Activated CD4-positive, CD25-positive, alpha-beta regulatory T cell treated with anti-CD3 and anti-CD28 coated beads, Interleukin-2, amount 50 U/mL, for 24 hours (primary cell): ENCODE measurements at regions not wholly inside any gene's neighbourhood (a gene's known extent, or its start where the extent isn't known, plus 50 kb on each side); places are given as distances from the start of the nearest gene placed in this dataset.

Source experiments
- ATAC-seq, 2 donors: fragments of 150-1000 bp; cut with Tn5 transposase; one replicate each; pipeline ENCODE4 v1.10.0; 2021; ENCODE audit warnings: mild to moderate bottlenecking in 1 of 2, moderate library complexity in 1 of 2

- ATAC-seq, result no peak
Measured at GRCh38 chr1:238892612-238893011, 493.8 kb upstream of the CHRM3 start.

- no peak for ATAC-seq
Measured at GRCh38 chr1:238861342-238862066, 524.9 kb upstream of the CHRM3 start.

GRCh38 chr1:238833919-238834318, 552.4 kb upstream of the CHRM3 start:
- no peak for ATAC-seq

DNA sequence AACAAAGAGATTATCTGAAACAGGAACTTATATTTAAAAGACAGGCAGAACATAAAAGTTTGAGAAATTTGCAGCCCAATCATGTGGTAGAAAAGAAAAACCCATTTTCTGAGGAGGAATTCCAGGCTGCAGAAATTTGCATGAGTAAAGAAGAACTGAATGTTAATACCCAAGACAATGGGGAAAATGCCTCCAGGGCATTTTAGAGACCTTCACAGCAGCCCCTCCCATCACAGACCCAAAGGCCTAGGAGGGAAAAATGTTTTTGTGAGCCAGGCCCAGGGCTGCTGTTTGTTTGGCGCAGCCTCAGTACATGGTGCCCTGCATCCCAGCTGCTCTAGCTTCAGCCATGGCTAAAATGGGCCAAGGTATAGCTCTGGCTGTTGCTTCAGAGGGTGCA, 554.3 kb upstream of the CHRM3 start:
- ATAC-seq, result no peak

DNA sequence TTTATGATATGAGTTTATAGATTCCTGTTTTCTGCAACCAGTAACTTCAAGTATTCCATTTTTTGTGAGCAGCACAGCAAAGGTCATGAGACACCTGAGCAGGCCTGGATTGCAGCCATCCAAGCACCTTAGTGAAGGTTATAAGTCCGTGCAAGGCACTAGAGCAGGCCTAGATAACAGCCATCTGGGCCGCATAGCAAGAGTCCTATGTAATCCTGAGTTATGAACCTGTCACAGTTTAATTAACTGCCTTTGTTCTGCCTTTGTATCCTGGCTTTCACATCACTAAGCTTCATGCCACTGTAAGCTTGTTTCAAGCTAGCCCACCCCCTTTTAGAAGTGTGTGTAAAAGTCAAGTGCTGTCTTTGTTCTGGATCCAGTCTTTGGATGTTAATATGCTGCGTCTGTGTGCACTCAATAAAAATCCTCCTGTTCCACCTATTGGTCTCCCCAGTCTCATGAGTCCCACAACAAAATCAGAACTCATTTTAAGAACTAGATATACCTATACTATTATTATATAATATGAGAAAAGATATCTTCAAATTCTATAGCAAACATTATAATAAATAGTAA, 556.2 kb upstream of the CHRM3 start:
- ATAC-seq, result no peak

DNA sequence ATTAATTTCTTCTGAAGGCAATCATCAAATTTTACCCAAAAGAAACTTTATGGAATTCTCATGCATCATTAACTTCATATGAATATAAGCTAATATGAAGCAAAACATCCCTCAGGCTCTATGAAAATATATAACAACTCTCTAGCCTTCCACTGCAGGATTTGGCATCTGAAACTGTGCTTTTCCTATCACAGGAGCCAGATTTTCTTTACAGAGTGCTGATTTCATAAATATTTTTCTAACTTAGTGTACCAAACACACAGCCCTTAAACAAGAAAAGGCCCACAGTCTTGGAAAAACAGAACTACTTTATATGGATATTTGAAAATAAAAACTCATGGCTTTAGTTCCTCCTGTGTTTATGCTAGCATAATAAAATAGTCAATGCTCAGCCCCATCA, 559.5 kb upstream of the CHRM3 start:
- no peak for ATAC-seq

GRCh38 chr1:238823416-238823815, 563.0 kb upstream of the CHRM3 start:
- no peak for ATAC-seq

- ATAC-seq, result no peak
Measured at GRCh38 chr1:238811211-238811879, 575.0 kb upstream of the CHRM3 start.

- ATAC-seq, result no peak
Measured at GRCh38 chr1:238790882-238791281, 595.5 kb upstream of the CHRM3 start.

DNA sequence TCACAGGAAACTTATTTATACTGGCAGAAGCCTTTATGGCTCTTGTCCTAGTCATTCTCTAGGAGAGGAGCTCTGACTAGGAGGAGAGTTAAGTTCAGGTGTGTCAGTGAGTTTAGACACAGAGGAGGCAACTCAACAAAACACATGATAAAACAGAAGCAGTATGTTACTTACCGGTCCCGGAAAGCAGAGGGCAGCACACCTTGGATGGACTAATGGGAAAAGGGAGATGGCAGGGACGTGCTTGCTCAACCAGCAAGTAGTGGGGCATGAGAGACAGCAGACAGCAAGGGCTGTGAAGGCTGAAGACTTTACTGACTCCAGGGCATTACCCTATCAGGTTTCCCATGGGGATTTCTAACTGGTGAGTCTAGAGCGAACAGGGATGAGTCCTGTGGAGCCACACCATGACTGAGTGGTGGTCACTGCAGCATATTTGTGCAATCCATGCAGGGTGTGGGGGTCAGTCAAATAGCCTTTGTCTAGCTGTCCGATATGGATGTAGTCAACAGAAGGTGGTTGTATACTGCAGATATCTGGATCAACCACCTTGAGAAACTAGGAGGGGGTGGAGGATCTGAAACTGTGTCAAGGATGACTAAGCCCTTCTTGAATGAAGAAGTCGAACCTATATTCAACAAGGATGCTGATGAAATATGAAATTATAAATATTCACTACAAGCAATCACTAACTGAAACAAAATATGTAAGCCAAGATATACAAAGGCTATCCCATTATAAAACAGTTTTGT, 596.3 kb upstream of the CHRM3 start:
- ATAC-seq, result no peak

DNA sequence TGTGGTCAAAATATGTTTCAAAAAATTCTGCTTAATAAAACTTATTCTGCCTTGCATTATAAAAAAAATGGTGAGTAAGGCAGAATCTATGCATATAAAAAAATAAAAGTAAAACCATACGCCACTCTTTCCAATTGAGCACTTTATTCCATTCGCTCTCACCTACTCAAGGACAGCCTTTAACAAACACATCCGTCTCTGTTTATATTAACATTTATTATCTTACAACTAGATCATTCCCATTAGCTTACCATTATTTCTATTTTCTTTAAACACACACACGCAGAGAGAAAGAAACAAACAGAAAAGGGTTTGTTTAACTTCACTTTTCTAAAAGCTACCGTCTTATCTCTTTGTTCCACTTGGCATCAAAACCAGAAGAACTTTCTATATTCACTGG, 598.9 kb upstream of the CHRM3 start:
- no peak for ATAC-seq

- ATAC-seq, result no peak
Measured at GRCh38 chr1:238783633-238784032, 602.7 kb upstream of the CHRM3 start.

DNA sequence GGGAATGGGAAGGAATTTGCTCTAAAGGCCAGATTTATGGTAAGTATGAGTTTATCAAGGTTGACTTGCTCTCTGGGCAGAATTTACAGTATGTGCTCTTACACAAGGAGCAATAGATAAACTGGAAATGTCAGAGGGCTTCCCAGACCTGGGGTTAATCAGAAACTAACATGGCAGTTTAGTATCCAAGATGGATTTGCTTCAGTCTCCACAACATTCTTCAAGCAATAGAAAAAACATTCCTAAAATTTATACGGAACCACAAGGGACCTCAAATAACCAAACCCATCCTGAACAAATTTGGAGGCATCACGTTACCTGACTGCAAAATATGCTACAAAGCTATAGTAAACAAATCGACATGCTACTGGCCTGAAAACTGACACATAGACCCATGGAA, 606.7 kb upstream of the CHRM3 start:
- no peak for ATAC-seq

DNA sequence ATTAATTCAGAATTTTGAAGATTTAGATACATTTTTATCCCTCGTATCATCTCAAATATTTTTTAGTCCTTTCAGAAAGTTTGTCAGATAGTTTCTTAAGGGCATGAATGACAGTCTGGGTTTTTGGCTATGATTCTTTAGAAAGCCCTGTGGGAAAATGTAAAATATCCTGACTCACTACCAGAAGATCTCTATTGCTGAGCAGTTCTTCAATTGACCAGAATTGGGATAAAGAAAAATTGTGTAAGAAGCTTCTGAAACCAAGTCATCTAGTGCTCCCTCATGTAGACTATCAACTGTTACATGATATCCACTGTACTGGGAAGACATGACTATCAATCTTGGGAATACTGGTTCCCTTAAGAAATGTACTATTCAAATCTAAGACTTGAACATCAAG, 608.3 kb upstream of the CHRM3 start:
- ATAC-seq, result no peak

GRCh38 chr1:238777551-238777950, 608.8 kb upstream of the CHRM3 start:
- no peak for ATAC-seq

DNA sequence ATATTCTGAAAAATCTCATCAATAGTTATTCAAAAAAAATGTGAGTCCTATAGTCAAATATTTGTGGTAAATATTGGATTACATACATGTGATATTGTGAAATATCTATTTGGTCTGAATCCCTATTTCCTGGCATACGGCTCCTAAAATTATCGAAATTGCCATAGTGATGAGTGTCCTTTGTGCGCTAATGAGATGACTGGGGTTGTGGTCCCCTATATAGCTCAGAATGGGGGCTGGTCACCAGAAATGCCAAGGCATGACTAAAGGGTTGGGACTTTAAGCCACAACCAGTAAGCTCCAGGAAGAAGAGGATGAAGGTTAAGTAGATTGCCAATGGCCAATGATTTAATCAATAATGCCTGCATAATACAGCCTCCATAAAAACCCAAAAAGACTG, 610.2 kb upstream of the CHRM3 start:
- ATAC-seq, result no peak

DNA sequence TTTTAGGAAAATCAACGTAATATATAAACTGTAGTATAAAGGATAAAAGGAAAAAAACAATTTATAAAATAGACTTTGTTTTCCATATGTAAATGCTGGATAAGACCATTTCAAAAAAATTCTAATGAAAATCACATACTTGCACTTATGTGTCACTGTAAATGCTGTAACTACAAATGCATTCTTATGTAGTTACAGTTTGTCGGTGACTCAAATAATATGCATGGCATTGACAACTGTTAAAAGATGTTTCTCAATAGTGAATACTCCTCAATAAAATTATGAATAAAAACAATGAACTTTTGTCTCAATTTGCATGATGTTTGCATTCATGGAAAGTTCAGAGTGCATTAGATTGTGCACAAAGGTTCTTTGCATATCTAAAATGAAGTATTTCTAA, 614.0 kb upstream of the CHRM3 start:
- ATAC-seq, result no peak

- no peak for ATAC-seq
Measured at GRCh38 chr1:238767321-238767720, 619.0 kb upstream of the CHRM3 start.

DNA sequence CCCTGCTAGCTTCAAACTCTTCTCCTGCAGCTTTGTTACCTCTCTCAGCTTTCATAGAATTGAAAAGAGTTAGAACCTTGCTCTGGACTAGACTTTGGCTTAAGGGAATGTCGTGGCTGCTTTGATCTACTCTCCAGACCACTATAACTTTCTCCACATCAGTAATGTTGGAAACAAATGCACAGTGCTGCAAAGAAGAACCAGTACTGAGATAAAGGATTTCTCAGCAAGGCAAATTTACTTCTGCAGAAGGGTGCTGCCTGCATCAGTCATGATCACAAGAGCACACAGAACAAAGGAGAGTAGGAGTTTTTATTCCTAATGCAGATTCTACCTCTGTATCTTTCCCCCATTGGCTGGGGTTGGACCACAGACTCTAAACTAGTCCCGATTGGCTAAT, 621.6 kb upstream of the CHRM3 start:
- no peak for ATAC-seq

- ATAC-seq, result no peak
Measured at GRCh38 chr1:238753252-238753651, 633.1 kb upstream of the CHRM3 start.

DNA sequence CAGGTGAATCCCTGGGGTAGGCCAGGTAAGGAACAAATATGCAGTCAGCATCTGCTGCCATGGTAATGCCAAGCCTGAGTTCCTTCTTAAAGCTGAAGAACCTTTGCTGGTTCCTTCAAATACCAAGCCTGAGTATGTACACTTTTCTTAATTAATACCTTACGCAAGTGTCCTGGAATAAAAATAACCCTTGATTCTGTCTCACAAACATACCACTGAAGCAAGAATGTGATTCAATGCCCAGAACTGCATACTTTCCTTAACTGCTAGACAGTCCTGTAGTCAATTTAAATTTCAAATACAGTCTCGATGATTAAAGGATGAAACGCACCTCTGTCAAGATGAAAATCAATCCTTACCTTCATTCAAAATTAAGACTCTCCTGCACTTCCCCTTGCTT, 634.0 kb upstream of the CHRM3 start:
- ATAC-seq, result no peak

DNA sequence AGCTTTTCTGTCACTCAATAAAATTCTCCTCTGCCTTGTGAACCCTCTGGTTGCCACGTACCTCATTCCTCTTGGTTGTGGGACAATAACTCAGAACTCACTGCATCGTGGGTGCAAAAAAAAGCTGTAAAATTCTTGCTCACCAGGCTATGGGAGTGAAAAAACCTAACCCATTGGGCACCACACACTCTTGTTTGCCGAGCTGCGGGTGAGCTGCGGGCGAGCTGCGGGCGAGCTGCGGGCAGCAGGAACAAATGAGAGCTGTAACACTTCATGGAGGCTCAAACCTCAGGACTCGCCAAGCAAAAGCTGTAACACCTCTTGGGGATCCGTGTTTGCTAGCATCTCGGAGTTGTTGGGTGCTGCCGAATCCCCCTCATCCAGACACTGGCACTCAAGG, 641.3 kb upstream of the CHRM3 start:
- no peak for ATAC-seq

DNA sequence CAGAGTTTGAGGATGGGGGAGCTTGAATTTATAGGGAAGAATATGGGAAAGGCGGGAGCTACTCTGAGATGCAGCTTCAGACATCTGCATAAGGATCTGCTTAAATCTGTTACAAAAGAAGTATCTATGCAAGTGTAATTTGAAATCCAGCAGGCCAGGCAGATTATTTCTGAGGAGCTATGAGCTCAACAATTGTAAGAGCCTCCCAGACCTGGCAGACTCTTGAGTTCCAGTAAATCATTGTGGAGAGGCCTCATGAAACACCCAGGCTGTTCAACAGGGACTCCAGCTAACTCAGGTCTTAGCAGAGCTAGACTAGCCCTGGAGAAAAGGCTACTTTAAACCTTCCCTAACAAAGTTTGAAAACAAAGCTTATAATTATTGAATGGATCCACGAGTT, 647.5 kb upstream of the CHRM3 start:
- no peak for ATAC-seq

GRCh38 chr1:238727670-238728069, 658.7 kb upstream of the CHRM3 start:
- ATAC-seq, result no peak
